Lung (tissue), 11 donors: ENCODE measurements at regions not wholly inside any gene's neighbourhood (a gene's known extent, or its start where the extent isn't known, plus 50 kb on each side); places are given as distances from the start of the nearest gene placed in this dataset.

Source experiments
- ATAC-seq: fragments of 200-7000 bp; cut with Tn5 transposase; one replicate; pipeline ENCODE4 v1.9.1; 2020; ENCODE audit warnings: moderate number of reproducible peaks; ENCODE audit not compliant: insufficient read depth, low FRiP score
- DNase-seq, 3 donors: peaks; one replicate each; pipeline ENCODE4 v3.0.0-alpha.2; 2013 to 2017
- H3K27ac ChIP-seq, 2 donors: one replicate each; pipeline ENCODE4 v1.5.1; 2013; ENCODE audit warnings: mild to moderate bottlenecking in 2 of 2, moderate library complexity in 2 of 2, control low read depth in 1 of 2, inconsistent platforms in 1 of 2, low read depth in 1 of 2, low read length in 1 of 2
- H3K27me3 ChIP-seq, 3 donors: one replicate each; pipeline ENCODE4 v1.5.1; 2013; ENCODE audit warnings: low read length in 2 of 3; ENCODE audit not compliant: control insufficient read depth in 3 of 3, insufficient read depth in 3 of 3
- H3K36me3 ChIP-seq, 4 donors: one replicate each; pipeline ENCODE4 v1.5.1; 2013; ENCODE audit warnings: low read length in 4 of 4, mild to moderate bottlenecking in 1 of 4, moderate library complexity in 1 of 4; ENCODE audit not compliant: control insufficient read depth in 4 of 4, insufficient read depth in 4 of 4
- H3K4me1 ChIP-seq, 5 donors: one replicate each; pipeline ENCODE4 v1.5.1; 2013; ENCODE audit warnings: low read length in 5 of 5, mild to moderate bottlenecking in 2 of 5, moderate library complexity in 1 of 5; ENCODE audit not compliant: control insufficient read depth in 5 of 5, insufficient read depth in 5 of 5
- H3K4me3 ChIP-seq: one replicate; pipeline ENCODE4 v1.5.1; 2013; ENCODE audit warnings: mild to moderate bottlenecking, control low read depth, moderate library complexity
- H3K9ac ChIP-seq, 2 donors: one replicate each; pipeline ENCODE4 v1.5.1; 2013; ENCODE audit warnings: low read length in 2 of 2, control low read depth in 1 of 2; ENCODE audit not compliant: insufficient read depth in 1 of 2
- H3K9me3 ChIP-seq, 4 donors: one replicate each; pipeline ENCODE4 v1.5.1; 2013; ENCODE audit warnings: low read length in 3 of 4, mild to moderate bottlenecking in 1 of 4, moderate library complexity in 1 of 4; ENCODE audit not compliant: control insufficient read depth in 4 of 4, insufficient read depth in 3 of 4
- WGBS, 2 donors: extraction: QIAGEN DNeasy Blood & Tissue Kit; methylation state at CpG; one replicate each; pipeline ENCODE4 v1.1.7; 2013; 5-methylcytosine and 5-hydroxymethylcytosine counted together
- TF ChIP-seq, protein P1 (sequence below): IDR thresholded peaks from 2 replicates; pipeline ENCODE4 v1.5.1; 2012; ENCODE audit warnings: mild to moderate bottlenecking; ENCODE audit errors: control extremely low read depth, extremely low read depth
- donor health status: control.
- donor health status: control.
- donor health status: Bipolar disorder and iron deficiency.
- donor health status: healthy.
- donor health status: DM: yes; HTN: yes; CAD: no.

DNA sequence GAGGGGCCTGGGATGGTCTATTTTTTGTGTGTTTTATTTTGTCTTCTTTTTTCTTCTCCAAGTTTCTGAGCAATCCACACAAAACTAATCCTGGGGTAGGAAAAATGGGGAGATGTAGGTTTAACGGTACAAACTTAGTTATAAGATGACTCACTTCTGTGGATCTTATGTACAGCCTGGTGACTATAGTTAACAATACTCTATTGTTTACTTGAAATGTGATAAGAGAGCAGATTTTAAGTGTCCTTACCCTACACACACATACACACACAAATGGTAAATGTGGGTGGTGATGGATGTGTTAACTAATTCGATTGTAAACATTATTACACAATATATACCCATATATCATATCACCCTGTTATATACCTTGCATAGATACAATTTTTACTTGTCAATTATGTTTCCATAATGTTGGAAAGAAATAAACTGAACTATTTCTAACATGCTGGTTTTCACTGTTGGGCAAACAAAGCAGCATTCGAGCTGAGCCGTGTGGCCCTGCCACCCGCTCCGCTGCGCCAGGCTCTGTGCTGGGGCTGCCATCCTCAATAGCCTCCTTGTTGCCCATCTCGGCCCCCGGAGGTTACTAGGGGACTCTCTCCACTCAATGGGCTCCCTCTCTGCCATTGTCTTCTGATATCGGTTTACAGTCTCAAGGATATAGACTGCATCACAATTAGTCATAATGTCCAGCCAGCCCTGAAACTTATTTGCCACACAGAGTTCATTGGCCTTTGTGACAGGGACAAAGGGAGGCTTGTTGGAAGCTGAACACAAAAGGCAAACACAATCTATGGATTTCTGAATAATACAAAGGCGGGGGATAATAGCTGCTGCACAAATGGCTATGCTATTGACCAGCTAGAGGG, 380.3 kb upstream of the MAF start:
- H3K27me3 ChIP-seq = no peaks in the 10 kb centered on the region
- no peak for ATAC-seq
- peaks cover 0 to 8% (median 1%) of the 10 kb centered on the region in 5 donors for H3K4me1 ChIP-seq
- no peak overlapping the region for H3K4me3 ChIP-seq
- DNase-seq = no peak
- H3K9me3 ChIP-seq = no peaks in the 10 kb centered on the region
- H3K27ac ChIP-seq = no peak overlapping the region
- TF ChIP-seq, protein P1, sequence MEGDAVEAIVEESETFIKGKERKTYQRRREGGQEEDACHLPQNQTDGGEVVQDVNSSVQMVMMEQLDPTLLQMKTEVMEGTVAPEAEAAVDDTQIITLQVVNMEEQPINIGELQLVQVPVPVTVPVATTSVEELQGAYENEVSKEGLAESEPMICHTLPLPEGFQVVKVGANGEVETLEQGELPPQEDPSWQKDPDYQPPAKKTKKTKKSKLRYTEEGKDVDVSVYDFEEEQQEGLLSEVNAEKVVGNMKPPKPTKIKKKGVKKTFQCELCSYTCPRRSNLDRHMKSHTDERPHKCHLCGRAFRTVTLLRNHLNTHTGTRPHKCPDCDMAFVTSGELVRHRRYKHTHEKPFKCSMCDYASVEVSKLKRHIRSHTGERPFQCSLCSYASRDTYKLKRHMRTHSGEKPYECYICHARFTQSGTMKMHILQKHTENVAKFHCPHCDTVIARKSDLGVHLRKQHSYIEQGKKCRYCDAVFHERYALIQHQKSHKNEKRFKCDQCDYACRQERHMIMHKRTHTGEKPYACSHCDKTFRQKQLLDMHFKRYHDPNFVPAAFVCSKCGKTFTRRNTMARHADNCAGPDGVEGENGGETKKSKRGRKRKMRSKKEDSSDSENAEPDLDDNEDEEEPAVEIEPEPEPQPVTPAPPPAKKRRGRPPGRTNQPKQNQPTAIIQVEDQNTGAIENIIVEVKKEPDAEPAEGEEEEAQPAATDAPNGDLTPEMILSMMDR = no peak
- H3K36me3 ChIP-seq = no peaks in the 10 kb centered on the region
- WGBS, 2 donors = 85 to 90% methylated on average over 11 of the region's 11 CpGs
- H3K9ac ChIP-seq = no peak overlapping the region

- no peaks in the 10 kb centered on the region for H3K27me3 ChIP-seq
- DNase-seq = no peak
- H3K4me3 ChIP-seq = no peak overlapping the region
- 88 to 89% methylated on average over 9 of the region's 9 CpGs for WGBS, 2 donors
- H3K4me1 ChIP-seq = no peaks in the 10 kb centered on the region
- TF ChIP-seq, protein P1 = no peak
- H3K9ac ChIP-seq = no peak overlapping the region
- no peak for ATAC-seq
- no peaks in the 10 kb centered on the region for H3K36me3 ChIP-seq
- H3K9me3 ChIP-seq = no peaks in the 10 kb centered on the region
- H3K27ac ChIP-seq = no peak overlapping the region
Observed at GRCh38 chr16:79977940-79978836, 377.7 kb upstream of the MAF start.

GRCh38 chr16:79973320-79973719, 372.8 kb upstream of the MAF start:
- H3K4me1 ChIP-seq = peaks cover 0 to 9% (median 0%) of the 10 kb centered on the region in 5 donors
- H3K27me3 ChIP-seq = no peaks in the 10 kb centered on the region
- no peak for ATAC-seq
- WGBS, 2 donors = 49 to 74% methylated on average over 2 of the region's 2 CpGs
- no peaks in the 10 kb centered on the region for H3K9me3 ChIP-seq
- DNase-seq = no peak
- TF ChIP-seq, protein P1 = no peak
- H3K27ac ChIP-seq = no peak overlapping the region
- no peak overlapping the region for H3K9ac ChIP-seq
- no peaks in the 10 kb centered on the region for H3K36me3 ChIP-seq
- no peak overlapping the region for H3K4me3 ChIP-seq
